CD1c-positive myeloid dendritic cell (primary cell): ENCODE measurements at regions not wholly inside any gene's neighbourhood (a gene's known extent, or its start where the extent isn't known, plus 50 kb on each side); places are given as distances from the start of the nearest gene placed in this dataset.

Source experiments
- DNase-seq: peaks from one replicate; pipeline ENCODE4 v3.0.0-alpha.2; 2016; ENCODE audit errors: extremely low spot score

DNA sequence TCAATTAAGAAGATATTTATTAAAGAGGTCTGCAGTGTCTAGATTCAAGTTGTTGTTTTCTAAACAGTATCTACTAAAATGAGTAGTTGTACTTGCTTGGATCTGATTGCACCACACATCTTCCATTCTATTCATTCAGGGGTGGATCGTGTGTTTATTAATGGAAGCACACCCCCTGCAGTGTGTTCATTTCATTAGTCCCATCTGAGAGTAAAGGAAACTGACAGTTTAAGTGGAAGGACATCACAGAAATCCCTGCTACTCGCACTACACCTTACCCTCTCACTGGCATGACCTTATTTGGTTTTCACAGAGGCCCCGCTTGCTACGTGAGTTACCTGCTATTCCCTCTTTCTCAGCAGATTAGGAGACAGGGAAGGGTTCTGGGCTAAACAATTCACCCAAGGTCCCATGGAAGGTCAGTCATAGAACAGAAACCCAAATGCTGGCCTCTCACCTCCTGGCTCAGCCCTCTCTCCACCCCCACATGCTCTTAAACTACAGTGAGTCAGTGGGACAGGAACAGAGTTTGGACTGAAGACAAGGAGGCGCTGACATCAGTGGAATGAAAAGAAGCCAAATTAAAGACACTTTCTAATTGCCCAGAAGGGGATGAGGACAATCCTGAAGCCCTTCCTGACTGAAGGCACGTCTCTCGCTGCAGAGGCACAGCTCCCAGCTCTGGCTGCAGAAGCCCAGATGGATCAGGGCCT is 369.2 kb upstream of the NRP1 start:
- DNase-seq, result no peak

DNA sequence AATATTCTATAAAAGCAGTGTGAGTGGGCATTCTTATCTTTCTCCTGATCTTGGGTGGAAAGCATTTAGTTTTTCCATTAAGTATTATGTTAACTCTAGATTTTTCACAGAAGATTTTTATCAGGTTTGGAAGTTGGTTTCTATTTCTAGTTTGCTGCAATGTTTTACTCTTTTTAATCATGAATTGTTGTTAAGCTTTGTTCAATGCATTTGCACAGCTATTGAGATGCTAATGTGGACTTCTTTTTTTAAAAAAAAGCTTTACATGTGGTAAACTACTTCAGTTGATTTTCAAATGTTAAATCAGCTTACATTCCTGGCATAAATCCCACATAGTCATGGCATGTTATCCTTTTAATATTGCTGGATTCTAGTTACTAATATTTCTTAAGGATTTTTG is 363.6 kb upstream of the NRP1 start:
- no peak for DNase-seq

DNA sequence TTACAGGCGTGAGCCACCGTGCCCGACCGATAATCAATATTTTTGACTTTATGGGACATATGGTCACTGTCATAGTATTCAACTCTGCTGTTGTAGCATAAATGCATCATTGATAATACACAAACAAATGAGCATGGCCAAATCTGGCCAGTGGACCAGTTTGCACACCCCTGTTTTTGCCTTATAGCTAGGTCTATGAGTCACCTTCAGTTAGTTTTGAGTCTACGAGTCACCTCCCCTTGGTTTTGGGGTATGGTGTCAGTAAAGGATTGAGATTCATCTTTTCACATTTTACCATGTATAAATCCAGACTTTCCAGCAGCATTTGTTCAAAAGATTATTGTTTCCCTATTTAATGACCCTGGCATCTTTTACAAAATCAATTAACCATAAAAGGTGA is 362.5 kb upstream of the NRP1 start:
- no peak for DNase-seq

DNA sequence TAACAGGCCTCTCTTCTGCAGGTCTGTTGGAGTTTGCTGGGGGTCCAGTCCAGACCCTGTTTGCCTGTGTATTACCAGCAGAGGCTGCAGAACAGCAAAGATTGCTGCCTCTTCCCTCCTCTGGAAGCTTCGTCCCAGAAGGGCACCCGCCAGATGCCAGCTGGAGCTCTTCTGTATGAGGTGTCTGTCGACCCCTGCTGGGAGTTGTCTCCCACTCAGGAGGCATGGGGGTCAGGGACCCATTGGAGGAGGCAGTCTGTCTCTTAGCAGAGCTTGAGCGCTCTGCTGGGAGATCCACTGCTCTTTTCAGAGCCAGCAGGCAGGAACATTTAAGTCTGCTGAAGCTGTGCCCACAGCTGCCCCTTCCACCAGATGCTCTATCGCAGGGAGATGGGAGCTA is 361.1 kb upstream of the NRP1 start:
- DNase-seq, result no peak

DNA sequence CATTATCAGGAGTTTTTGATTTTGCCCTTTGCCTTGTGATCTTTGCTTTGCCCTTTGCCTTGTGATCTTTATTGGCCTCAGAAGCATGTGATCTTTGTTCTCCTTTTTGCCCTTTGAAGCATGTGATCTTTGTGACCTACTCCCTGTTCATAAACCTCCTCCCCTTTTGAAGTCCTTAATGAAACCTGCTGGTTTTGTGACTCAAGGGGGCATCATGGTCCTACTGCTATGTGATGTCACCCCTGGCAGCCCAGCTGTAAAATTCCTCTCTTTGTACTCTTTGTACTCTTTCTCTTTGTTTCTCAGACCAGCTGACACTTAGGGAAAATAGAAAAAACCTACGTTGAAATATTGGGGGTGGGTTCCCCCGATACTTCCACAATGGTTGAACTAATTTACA is 356.1 kb upstream of the NRP1 start:
- DNase-seq, result peak; percentile 9

DNA sequence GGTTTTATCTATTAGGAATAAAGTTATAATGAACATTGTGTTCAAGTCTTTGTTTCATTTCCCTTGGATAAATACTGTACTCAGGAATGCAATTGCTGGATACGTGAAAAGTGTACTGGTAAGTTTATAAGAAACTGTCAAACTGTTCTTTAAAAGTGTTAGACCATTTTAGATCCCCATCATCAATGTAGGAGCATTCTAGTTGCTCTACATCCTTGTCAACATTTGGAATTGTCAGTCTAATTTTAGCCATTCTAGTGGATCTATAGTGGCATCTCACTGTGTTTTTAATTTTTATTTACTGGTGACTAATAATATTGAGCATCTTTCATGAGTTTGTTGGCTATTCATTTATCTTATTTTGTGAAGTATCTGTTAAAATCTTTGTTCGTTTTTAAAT is 354.0 kb upstream of the NRP1 start:
- DNase-seq, result no peak

DNA sequence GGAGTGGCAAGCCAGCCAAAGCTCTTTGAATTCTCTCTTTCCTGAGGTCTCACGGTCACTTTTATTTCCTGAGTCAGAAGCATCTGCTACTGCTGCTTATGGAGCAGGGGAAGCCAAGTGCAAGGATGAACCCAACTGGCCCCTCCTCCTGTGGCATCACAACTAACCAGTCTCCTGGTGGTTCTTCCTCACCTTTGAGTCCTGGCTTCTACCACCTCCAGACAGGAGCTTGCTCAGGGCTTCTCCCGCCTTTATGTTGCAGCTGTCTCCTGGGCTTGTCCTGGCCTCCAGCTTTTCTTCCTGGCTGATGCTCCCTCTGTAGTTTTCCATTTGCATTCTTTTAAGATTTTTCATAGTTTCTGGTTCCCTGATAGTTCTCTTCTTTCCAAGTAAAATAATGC is 349.7 kb upstream of the NRP1 start:
- DNase-seq, result no peak

DNA sequence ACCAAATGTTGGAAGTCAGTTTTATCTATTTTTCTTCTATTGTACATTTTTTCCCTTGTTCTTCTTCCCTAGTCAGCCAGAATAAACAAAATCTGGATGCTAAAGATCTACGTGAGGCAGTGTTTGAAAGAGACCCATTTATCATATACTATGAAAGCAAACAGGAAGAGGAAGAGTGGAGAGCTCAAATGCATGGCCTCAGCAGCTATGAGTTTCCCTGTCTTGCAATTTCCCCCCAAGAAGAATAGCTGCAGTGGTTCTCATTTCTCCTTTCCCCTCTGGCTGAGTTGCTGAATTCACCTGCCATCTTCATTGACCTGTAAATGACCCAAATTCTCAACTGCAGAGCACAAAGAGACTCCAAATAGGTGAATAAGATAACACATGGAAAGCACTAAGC is 347.1 kb upstream of the NRP1 start:
- DNase-seq, result peak; percentile 11

DNA sequence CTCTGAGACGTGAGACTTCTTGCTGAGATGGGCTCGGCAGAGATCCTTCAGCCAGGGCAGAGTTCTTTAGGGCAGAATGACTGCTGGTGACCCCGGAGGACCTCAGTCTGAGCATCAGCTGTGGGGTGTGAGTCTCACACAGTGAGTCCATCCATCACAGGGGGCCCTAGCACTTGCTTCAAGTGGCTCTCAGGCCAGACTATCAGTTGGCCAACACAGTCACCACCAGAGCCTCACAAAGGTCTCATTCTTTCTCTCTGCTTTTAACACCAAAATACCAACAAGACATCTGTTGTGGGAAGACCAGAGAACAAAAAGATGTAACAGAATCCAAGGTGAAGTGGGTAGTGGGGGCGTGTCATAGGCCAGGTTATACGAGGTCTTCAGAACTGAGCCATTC is 345.6 kb upstream of the NRP1 start:
- no peak for DNase-seq

DNA sequence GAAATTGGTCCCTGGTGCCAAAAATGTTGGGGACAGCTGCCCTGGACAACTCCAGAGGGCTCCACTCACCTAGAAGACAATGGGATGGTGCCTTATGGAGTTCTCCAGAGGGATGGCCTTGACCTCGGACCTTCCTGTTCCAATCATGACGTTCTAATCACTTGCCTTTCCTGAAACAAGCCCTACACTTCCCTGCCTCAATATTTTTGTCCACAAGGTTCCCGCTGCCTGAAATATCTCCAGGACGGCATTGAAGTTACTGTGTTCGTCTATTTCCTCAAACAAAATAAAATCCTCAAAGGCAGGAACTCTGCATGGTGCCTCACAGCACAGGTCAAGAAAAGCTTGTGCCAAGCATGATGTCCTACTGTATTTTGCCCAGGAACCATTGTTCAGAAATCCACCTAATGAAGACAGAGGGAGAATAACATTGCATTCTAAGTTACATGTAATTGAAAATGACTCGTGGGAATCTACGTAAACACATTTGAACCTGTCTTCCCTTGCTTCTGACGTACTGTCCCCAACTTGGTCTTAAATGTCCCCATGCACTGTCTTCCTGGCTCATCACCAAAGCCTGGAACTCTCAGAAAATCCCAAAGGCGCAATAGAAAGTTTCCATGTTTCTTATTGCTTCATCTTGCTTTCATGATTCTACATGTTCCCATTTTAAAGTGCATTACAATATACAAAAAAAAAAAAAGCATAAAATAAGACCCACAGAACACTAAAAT is 342.3 kb upstream of the NRP1 start:
- DNase-seq, result no peak

DNA sequence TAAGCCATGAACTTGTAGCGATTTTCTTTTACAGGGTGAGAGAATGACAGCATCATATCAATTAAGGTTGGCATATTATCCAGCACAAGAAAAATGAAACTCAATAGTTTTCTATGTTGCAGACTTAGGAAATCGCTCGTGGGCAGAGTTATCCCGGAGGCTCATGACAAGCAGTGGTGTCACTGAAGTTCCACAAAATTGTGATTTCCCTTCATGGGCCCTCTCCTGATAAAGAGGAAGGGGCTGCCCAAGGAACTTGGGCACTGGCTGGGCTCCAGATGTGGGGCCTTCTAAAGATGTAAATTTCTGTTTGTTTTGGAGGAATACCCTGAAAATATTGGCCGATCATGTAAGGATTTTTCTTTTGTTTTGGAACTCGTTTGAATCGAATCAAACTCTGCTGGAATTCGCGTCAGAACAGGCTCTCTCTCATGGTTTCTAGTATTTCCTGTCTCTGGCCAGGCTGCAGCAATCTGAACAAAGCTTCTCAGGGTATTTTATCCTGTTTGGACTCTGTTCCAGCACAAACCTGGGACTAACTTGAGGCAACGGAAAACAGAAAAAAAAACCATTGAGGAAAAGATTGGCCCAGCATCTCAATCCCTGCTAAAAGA is 340.6 kb upstream of the NRP1 start:
- DNase-seq, result no peak

DNA sequence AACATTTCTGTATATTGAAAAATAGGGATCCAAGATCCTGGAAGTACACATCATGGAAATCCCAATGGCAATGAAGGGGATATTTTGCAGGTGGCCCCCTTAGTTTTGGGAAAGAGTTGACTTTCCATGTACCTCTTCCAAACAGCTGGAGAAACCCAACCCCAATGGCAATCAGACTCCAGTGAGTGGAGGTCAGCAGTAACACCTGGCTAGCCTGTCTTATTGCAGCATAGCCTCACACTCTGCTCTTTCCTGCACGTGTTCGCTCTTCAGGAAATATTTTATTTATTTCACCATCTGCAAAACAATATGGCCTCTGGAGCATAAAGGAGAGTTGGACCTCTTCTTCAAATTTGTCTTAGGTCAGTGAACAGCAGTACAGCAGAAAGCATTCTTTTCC is 340.0 kb upstream of the NRP1 start:
- DNase-seq, result no peak

DNA sequence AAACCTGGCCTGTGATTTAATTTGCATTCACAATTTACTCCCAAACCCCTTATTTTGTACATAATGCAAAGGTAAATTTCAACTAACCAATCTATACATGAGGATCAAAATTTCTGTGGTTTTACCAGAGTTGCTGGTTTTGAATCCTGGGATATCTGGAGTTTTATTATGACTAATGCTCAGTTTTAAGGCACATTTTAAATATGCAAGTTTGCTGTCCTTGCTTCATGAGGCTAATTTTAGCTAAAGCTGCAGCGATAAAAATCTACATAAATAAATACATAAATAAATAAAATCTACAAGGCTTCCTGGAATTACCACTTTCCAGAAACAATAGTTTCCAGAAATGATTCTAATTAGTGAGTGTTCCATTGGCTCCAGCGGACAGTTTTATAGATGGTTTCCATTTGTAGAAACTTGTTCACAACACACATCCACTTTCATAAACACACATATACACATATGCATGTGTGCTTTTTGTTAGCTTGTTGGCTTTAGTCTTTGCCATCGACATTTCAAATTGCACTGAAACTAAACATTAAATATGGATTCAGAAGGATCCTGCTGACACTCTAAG is 339.5 kb upstream of the NRP1 start:
- DNase-seq, result no peak

DNA sequence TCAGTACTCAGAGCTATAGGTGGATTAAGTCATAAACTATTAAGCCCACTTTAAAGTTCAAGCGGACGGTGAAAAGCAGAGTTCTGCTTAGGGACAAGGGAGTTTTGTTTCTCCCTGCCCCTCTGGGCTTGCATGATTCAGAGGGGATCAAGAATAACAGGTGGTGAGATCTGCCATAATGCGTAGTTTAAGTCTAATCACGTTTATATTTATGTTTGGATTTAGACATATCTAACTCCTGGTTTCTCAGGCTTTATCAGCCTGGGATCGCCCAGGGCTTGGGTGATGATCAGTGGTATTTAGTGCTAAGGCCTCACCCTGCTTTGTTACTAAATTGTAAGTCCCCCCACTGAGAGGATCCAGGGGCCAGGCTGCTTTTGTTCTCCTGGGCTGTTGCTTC is 335.4 kb upstream of the NRP1 start:
- DNase-seq, result no peak

DNA sequence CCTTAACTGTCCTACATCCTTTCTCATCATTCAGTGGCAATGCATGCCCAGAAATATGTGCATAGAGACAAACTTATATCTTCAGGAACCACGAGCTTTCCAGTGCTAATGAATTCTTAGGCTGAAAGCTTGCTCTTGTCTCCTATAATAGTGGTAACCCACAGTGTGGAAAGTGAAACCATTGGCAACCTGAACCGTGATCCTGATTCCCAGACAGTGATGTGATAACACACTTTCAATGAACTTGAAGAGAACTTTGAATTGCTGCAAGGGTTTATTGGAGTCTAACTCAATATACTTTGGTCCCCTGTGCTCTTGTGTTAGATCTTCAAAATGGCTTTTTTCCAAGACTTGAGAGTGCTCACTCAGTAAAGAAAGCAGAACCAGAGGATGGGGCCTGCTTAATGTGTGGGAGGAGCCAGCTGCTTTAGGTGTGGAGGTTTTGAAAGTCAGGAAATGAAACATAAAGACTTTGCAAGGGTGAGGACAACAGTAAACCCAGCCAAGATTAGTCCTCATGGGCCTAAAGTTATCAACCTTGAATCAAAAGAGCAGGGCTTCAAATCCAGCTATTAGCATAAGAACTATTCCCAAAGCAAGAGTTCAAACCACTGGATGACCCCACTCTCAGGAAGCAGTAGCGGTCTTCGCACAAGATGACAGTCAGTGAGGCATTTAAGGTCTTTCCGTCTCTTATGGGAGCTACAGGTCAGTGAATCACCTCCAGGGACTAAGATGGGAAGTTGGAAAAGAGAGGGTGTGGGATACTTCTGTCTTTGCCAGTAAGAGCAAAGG is 332.4 kb upstream of the NRP1 start:
- DNase-seq, result peak; percentile 59

DNA sequence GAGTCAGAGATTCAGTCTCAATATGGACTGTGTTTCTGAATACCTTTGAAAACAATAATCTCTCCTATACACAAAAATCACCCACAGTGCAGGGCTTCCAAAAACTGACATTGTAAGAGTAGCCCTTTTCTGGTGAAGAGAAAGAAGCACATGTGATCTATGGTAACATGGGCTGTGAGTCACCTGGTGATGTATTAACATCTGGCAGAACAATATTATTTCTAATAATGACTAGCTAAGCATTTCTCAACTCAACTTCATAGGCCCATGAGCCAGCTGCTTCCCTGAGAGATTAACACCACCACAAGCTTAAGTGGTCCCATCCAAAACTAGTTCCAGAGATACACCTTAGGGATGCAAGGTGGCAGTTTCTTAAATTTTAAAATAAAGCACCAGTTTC is 331.0 kb upstream of the NRP1 start:
- no peak for DNase-seq

DNA sequence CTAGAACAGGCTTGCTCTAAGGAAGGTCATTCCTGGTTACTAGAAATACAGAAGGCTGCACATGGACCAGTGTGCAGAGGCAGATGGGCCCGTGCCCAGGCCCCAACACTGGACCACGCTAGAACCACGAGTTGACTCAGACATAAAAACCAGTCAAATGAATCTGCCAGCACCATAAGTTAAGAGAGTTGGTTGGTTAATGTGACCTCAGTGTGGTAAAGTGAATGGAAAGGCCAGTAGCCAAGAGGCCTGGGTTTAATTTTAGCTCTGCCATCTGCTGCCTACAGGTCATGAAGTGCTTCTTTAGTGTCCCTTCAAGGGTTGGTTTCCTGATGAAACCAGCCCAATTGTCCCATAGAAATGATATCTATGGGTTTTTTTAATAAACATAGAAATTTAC is 329.6 kb upstream of the NRP1 start:
- DNase-seq, result no peak

DNA sequence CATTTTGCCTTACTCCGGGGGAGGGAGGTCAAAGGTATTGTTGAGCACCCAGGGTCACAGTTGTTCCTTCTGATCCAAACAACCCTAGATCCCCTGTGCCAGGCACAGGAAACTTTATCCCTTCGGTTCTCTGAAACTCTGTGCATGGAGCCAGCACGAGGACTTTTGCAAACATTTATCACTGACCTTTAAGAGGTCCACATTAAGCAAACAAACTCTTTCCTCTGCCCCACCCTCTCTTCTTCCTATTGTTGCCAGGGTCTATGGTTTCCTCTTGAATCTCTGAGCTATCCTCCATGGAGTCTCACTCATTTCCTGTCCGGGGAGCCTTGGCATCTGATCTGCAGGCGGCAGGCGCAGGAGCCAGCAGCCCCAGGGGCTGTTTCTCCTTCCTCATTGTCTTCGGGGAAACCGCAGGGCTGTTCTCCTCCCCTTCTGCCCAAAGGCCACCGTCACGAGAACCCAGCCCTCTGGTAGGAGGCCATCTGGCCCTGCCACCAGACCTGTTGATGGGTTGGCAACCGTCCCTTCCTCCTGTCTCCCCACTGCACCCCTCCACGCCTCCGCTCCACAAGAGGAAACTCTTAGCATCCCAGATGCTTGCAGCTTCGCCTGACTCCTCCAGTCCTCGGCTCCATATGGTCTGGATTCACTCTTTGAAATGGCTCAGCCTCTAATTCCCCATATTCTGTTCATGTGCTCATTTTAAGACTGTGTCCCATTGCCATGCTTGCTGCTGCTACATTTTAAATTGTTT is 327.3 kb upstream of the NRP1 start:
- DNase-seq, result peak; percentile 85

DNA sequence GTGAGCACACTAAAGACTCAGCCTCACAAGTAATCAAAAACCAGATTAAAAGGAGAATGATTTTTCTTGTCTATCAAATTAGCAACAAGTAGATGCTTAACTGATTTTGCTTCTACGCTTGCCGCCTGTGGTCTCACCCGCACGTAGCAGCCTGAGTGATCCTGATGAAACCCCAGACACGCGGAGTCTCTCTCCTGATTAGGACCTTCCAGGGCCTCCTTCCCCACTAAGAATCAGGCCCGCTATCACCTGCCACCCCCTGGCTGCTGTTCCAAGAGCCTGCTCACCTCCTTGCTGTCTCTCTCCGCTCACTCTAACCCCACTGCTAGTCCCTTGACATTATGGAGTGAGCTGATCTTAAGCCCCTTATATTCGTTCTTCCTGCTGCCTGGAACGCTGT is 325.9 kb upstream of the NRP1 start:
- DNase-seq, result no peak

DNA sequence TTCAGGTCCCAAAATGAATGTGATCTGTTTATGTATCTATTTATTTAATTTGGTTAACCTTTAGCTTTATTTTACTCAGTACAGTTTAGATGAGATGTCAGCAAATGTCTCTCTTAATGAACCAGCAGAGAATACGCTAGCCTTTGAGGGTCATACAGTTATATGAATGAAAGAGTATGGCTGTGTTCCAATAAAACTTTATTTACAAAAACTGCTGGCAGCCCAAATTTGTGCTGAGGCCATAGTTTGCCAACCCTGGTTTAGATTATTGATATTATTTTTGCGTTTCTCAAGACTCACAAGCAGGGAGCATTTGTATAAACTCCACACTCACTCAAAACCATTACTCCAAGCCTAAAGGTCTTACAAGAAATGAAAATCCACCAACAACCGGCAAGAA is 323.4 kb upstream of the NRP1 start:
- DNase-seq, result no peak

DNA sequence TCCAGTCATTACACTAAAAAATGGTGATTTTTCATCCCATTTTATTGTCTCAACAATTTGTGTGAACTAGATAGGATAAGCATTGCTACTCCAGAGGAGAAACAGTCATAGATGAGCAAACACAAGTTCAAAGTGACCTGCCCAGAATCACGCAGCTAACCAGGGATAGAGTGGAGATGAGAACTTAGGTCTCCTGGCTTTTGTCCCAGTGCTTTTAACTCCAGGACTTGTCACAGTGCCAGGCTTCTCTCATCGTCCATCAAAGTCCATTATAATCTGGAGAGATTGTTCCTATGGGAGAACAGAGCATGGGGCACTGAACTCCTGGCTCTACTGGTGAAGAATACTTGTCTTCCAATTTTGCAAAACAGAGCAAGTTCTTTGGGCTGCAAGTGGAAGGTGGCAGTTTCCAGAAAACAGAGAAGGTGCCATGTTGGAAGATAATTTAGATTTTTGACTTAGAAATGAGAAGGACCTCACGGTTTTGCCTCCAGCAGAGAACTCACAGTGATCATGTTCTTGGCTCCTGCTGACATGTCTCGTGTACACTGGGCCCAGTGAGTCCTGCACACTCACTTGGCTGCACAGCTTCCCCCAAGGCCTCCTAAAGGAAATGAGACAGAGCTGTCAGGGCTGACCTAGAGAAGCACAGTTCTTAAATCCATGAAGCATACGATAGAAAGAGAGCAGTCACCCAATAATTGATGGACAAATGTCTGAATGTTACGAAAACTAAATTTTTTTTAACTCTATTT is 322.9 kb upstream of the NRP1 start:
- DNase-seq, result no peak
